Liver (tissue), 8 donors: ENCODE measurements at regions not wholly inside any gene's neighbourhood (a gene's known extent, or its start where the extent isn't known, plus 50 kb on each side); places are given as distances from the start of the nearest gene placed in this dataset.

ENCODE experiments used
- DNase-seq: peaks from one replicate; pipeline ENCODE4 v3.0.0-alpha.2; 2017; ENCODE audit warnings: low spot score
- H3K27ac ChIP-seq, 2 donors: one replicate each; pipeline ENCODE4 v1.7.0; 2013; ENCODE audit warnings: inconsistent platforms in 2 of 2, low read length in 2 of 2, control low read depth in 1 of 2, low read depth in 1 of 2, mild to moderate bottlenecking in 1 of 2
- H3K27me3 ChIP-seq, 4 donors: one replicate each; pipeline versions ENCODE4 v1.6.1 to v1.7.0; 2013; ENCODE audit warnings: low read length in 3 of 4, inconsistent platforms in 1 of 4, mild to moderate bottlenecking in 1 of 4, moderate library complexity in 1 of 4; ENCODE audit not compliant: control insufficient read depth in 4 of 4, insufficient read depth in 4 of 4
- H3K36me3 ChIP-seq, 4 donors: one replicate each; pipeline versions ENCODE4 v1.6.1 to v1.7.0; 2013; ENCODE audit warnings: low read length in 3 of 4, mild to moderate bottlenecking in 3 of 4, low read depth in 1 of 4, moderate library complexity in 1 of 4; ENCODE audit not compliant: control insufficient read depth in 4 of 4, insufficient read depth in 3 of 4
- H3K4me1 ChIP-seq, 4 donors: one replicate each; pipeline versions ENCODE4 v1.6.1 to v1.7.0; 2013; ENCODE audit warnings: low read length in 3 of 4, mild to moderate bottlenecking in 3 of 4, moderate library complexity in 1 of 4; ENCODE audit not compliant: control insufficient read depth in 4 of 4, insufficient read depth in 4 of 4
- H3K4me3 ChIP-seq, 3 donors: one replicate each; pipeline versions ENCODE4 v1.6.1 to v1.7.0; 2013; ENCODE audit warnings: low read length in 3 of 3, control low read depth in 1 of 3, low read depth in 1 of 3, mild to moderate bottlenecking in 1 of 3
- H3K9ac ChIP-seq, 2 donors: one replicate each; pipeline ENCODE4 v1.7.0; 2013; ENCODE audit warnings: low read length in 2 of 2, mild to moderate bottlenecking in 2 of 2, moderate library complexity in 2 of 2, control low read depth in 1 of 2, low read depth in 1 of 2
- H3K9me3 ChIP-seq, 4 donors: one replicate each; pipeline versions ENCODE4 v1.6.1 to v1.7.0; 2013; ENCODE audit warnings: low read length in 3 of 4; ENCODE audit not compliant: control insufficient read depth in 4 of 4
- FOXA1 ChIP-seq: IDR thresholded peaks from 2 replicates; pipeline ENCODE4 v1.6.1; 2016; ENCODE audit warnings: antibody characterized with exemption
- GABPA ChIP-seq, 2 donors: IDR thresholded peaks in 1 of 2; conservative IDR thresholded peaks in 1 of 2; 2 replicates each; pipeline ENCODE4 v1.6.1; 2016; ENCODE audit warnings: antibody characterized with exemption in 2 of 2, mild to moderate bottlenecking in 1 of 2, moderate library complexity in 1 of 2
- HNF4G ChIP-seq: IDR thresholded peaks from 2 replicates; pipeline ENCODE4 v1.6.1; 2016; ENCODE audit warnings: antibody characterized with exemption
- NR2F2 ChIP-seq: IDR thresholded peaks from 2 replicates; pipeline ENCODE4 v1.6.1; 2016; ENCODE audit warnings: antibody characterized with exemption
- RAD21 ChIP-seq, 2 donors: IDR thresholded peaks; 2 replicates each; pipeline ENCODE4 v1.6.1; 2016; ENCODE audit warnings: antibody characterized with exemption in 2 of 2, mild to moderate bottlenecking in 2 of 2
- RXRA ChIP-seq, 2 donors: IDR thresholded peaks; 2 replicates each; pipeline ENCODE4 v1.6.1; 2017 to 2018; ENCODE audit warnings: antibody characterized with exemption in 2 of 2, mild to moderate bottlenecking in 1 of 2
- SP1 ChIP-seq: IDR thresholded peaks from 2 replicates; pipeline ENCODE4 v1.6.1; 2018; ENCODE audit warnings: antibody characterized with exemption, mild to moderate bottlenecking
- TAF1 ChIP-seq: conservative IDR thresholded peaks from 2 replicates; pipeline ENCODE4 v1.6.1; 2016; ENCODE audit warnings: antibody characterized with exemption, mild to moderate bottlenecking
- YY1 ChIP-seq: IDR thresholded peaks from 2 replicates; pipeline ENCODE4 v1.6.1; 2016; ENCODE audit warnings: antibody characterized with exemption, mild to moderate bottlenecking
- WGBS: extraction: QIAGEN DNeasy Blood & Tissue Kit; methylation state at CpG from one replicate; pipeline ENCODE4 v1.1.7; 2013; 5-methylcytosine and 5-hydroxymethylcytosine counted together
- TF ChIP-seq, protein P1 (sequence below): IDR thresholded peaks from 2 replicates; pipeline ENCODE4 v1.6.1; 2016; ENCODE audit warnings: antibody characterized with exemption
- TF ChIP-seq, protein P2 (sequence below): fragments of 150-350 bp; IDR thresholded peaks from 2 replicates; pipeline ENCODE4 v1.5.1; 2017; ENCODE audit warnings: improper control_type of control experiment, low read depth, low read length; ENCODE audit not compliant: missing input control
- TF ChIP-seq, protein P3 (sequence below): IDR thresholded peaks from 2 replicates; pipeline ENCODE4 v1.6.1; 2016; ENCODE audit warnings: antibody characterized with exemption
- donor health status: healthy.
- donor health status: healthy.
- donor health status: healthy.
- donor health status: healthy.
- donor health status: healthy.

DNA sequence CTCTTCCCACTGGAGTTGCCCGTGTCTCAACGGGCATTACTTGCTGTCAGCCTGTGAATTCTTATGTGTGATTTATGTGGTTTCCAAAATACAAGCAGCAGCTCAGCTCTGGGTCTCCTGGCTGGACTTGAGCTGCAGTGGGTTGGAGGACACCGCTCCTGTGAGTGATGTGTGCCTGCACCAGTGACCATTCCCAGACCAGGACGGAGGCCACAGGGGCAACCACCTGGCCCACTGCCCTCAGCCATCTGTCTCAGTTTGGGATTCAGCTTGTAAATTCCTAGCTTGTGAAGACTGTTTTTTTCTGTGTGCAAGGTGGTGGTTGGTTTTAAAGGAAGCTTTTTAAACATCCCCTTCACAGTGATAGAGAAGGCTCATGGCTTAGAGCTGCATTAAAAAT is 261.0 kb downstream of the BCL2 start:
- no peak overlapping the region for H3K4me3 ChIP-seq
- DNase-seq: no peak
- no peak overlapping the region for H3K9ac ChIP-seq
- no peaks in the 10 kb centered on the region for H3K27me3 ChIP-seq
- no peak for TF ChIP-seq TAF1
- no peak for TF ChIP-seq HNF4G
- no peak for TF ChIP-seq NR2F2
- TF ChIP-seq, protein P1, sequence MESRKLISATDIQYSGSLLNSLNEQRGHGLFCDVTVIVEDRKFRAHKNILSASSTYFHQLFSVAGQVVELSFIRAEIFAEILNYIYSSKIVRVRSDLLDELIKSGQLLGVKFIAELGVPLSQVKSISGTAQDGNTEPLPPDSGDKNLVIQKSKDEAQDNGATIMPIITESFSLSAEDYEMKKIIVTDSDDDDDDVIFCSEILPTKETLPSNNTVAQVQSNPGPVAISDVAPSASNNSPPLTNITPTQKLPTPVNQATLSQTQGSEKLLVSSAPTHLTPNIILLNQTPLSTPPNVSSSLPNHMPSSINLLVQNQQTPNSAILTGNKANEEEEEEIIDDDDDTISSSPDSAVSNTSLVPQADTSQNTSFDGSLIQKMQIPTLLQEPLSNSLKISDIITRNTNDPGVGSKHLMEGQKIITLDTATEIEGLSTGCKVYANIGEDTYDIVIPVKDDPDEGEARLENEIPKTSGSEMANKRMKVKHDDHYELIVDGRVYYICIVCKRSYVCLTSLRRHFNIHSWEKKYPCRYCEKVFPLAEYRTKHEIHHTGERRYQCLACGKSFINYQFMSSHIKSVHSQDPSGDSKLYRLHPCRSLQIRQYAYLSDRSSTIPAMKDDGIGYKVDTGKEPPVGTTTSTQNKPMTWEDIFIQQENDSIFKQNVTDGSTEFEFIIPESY: no peak
- TF ChIP-seq, protein P2, sequence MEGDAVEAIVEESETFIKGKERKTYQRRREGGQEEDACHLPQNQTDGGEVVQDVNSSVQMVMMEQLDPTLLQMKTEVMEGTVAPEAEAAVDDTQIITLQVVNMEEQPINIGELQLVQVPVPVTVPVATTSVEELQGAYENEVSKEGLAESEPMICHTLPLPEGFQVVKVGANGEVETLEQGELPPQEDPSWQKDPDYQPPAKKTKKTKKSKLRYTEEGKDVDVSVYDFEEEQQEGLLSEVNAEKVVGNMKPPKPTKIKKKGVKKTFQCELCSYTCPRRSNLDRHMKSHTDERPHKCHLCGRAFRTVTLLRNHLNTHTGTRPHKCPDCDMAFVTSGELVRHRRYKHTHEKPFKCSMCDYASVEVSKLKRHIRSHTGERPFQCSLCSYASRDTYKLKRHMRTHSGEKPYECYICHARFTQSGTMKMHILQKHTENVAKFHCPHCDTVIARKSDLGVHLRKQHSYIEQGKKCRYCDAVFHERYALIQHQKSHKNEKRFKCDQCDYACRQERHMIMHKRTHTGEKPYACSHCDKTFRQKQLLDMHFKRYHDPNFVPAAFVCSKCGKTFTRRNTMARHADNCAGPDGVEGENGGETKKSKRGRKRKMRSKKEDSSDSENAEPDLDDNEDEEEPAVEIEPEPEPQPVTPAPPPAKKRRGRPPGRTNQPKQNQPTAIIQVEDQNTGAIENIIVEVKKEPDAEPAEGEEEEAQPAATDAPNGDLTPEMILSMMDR: no peak
- TF ChIP-seq FOXA1: no peak
- TF ChIP-seq, protein P3, sequence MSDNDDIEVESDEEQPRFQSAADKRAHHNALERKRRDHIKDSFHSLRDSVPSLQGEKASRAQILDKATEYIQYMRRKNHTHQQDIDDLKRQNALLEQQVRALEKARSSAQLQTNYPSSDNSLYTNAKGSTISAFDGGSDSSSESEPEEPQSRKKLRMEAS: no peak
- no peak for TF ChIP-seq GABPA (IDR thresholded peaks at IDR 0.05 in 1 of 2, conservative IDR thresholded peaks at IDR 0.05 in 1 of 2)
- no peak for TF ChIP-seq SP1
- no peak for TF ChIP-seq RXRA (IDR thresholded peaks at IDR 0.05)
- WGBS: 80% methylated on average over 4 of the region's 4 CpGs
- H3K27ac ChIP-seq: no peak overlapping the region
- H3K4me1 ChIP-seq: no peaks in the 10 kb centered on the region
- H3K9me3 ChIP-seq: no peaks in the 10 kb centered on the region
- no peaks in the 10 kb centered on the region for H3K36me3 ChIP-seq

DNA sequence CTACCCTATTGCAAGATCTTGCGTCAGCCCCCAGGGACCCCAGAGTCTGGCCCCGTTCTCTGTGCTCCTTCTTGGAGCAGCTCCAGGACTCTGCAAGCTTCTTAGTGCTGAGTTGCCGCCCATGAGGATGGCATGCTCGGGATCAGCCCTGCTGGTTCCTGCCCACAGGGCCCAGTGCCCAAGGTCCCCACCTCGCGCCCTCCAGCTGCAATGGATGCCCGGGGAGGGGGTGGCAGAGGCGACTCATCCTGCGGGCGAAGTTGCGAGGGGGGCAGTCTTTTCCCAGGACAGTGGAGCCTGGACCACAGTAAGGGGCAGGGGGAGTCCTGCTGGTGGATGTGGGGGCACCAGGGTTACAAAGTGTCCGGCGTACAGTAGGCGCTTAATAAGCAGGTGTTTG is 261.9 kb downstream of the BCL2 start:
- DNase-seq: no peak
- H3K9me3 ChIP-seq: no peaks in the 10 kb centered on the region
- H3K4me1 ChIP-seq: no peaks in the 10 kb centered on the region
- 96% methylated on average over 14 of the region's 14 CpGs for WGBS
- TF ChIP-seq YY1: no peak
- H3K4me3 ChIP-seq: no peak overlapping the region
- H3K27me3 ChIP-seq: no peaks in the 10 kb centered on the region
- no peak overlapping the region for H3K9ac ChIP-seq
- no peaks in the 10 kb centered on the region for H3K36me3 ChIP-seq
- no peak overlapping the region for H3K27ac ChIP-seq

DNA sequence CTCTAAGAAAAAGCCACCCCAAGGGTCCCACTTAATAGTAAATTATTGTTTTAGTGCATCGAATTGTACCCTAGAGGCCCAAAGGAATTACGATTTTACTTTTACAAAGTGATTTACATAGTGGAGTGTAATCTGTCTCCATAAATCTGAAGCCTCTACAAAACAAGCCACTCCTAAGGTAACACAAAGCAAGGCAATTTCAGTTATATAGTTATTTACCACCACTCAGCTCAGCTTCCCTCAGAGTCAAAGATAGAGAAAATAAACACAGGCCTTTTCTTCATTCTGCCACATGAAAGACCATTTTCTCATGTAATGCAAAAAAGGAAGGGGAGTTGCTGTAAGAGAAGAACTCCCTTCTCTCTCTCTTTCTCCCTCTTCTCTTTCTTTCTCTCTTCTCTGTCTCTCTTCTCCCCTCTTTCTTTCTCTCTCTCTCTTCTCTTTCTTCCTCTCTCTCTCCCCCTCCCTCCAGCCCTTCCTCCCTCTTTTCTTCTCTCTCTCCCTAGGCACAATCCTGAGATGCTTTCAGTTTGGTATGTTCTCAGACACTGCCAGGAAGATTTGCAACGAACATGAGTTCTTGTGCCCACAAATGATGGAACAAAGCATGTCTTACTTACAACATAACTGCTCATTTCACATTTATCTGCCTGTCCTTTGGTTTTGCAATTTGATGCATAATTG is 264.5 kb downstream of the BCL2 start:
- Histone ChIP-seq H3K27me3 (no peaks in the 10 kb centered on the region), H3K9me3 (no peaks in the 10 kb centered on the region), H3K4me3 (no peak overlapping the region), H3K36me3 (no peaks in the 10 kb centered on the region), H3K27ac (no peak overlapping the region), H3K9ac (no peak overlapping the region), H3K4me1 (no peaks in the 10 kb centered on the region)
- WGBS: 78% methylated on average over 3 of the region's 3 CpGs
- DNase-seq: no peak
- TF ChIP-seq GABPA (IDR thresholded peaks at IDR 0.05 in 1 of 2, conservative IDR thresholded peaks at IDR 0.05 in 1 of 2) (no peak), RAD21 (IDR thresholded peaks at IDR 0.05) (no peak), YY1 (no peak), TAF1 (no peak)
- TF ChIP-seq, protein P3: no peak
